OCI-LY1 (cell line): ENCODE measurements at regions not wholly inside any gene's neighbourhood (a gene's known extent, or its start where the extent isn't known, plus 50 kb on each side); places are given as distances from the start of the nearest gene placed in this dataset.

Source experiments
- H2AFZ ChIP-seq: fragments of 200-600 bp; sonication (generic), shearing (Covaris generic); 2 replicates; pipeline ENCODE4 v1.6.0; 2014; ENCODE audit warnings: antibody characterized with exemption, mild to moderate bottlenecking, low read length
- H3F3A ChIP-seq: fragments of 200-600 bp; sonication (generic), shearing (Covaris generic); 2 replicates; pipeline ENCODE4 v1.6.0; 2014; ENCODE audit warnings: mild to moderate bottlenecking, antibody characterized with exemption, low read length, moderate library complexity; ENCODE audit not compliant: insufficient read depth
- H3K27ac ChIP-seq: fragments of 200-600 bp; sonication (generic); 2 replicates; pipeline ENCODE4 v1.5.1; 2014; ENCODE audit warnings: low read length, mixed run types, mild to moderate bottlenecking, low read depth; ENCODE audit not compliant: poor library complexity, severe bottlenecking
- H3K27me3 ChIP-seq: fragments of 200-600 bp; sonication (generic); 2 replicates; pipeline ENCODE4 v1.6.0; 2014; ENCODE audit warnings: antibody characterized with exemption, mild to moderate bottlenecking, low read length, moderate library complexity; ENCODE audit not compliant: insufficient read depth
- H3K36me3 ChIP-seq: fragments of 200-600 bp; sonication (generic); 2 replicates; pipeline ENCODE4 v1.6.1; 2014; ENCODE audit warnings: mild to moderate bottlenecking, antibody characterized with exemption, low read length, moderate library complexity, mixed read lengths; ENCODE audit not compliant: insufficient read depth
- H3K4me1 ChIP-seq: fragments of 200-600 bp; sonication (generic); 2 replicates; pipeline ENCODE4 v1.5.1; 2014; ENCODE audit warnings: mild to moderate bottlenecking, low read length, moderate library complexity; ENCODE audit not compliant: insufficient read depth, severe bottlenecking
- H3K4me2 ChIP-seq: fragments of 200-600 bp; sonication (generic), shearing (Covaris generic); 2 replicates; pipeline ENCODE4 v1.6.1; 2014; ENCODE audit warnings: low read length
- H3K4me3 ChIP-seq: fragments of 200-600 bp; sonication (generic); 2 replicates; pipeline ENCODE4 v1.5.1; 2014; ENCODE audit warnings: low read length, low read depth, mild to moderate bottlenecking, mixed read lengths; ENCODE audit not compliant: poor library complexity, severe bottlenecking
- H3K79me2 ChIP-seq: fragments of 200-600 bp; shearing (Covaris generic); 2 replicates; pipeline ENCODE4 v1.6.1; 2016; ENCODE audit warnings: mixed run types, low read length, mixed read lengths; ENCODE audit not compliant: insufficient read depth
- H3K9ac ChIP-seq: fragments of 200-600 bp; sonication (generic), shearing (Covaris generic); 2 replicates; pipeline ENCODE4 v1.6.1; 2014; ENCODE audit warnings: mild to moderate bottlenecking, low read length, mixed read lengths
- H3K9me2 ChIP-seq: fragments of 200-600 bp; sonication (generic), shearing (Covaris generic); 2 replicates; pipeline ENCODE4 v1.6.1; 2014; ENCODE audit warnings: low read depth, mild to moderate bottlenecking, low read length, mixed read lengths
- H3K9me3 ChIP-seq: fragments of 200-600 bp; shearing (Covaris generic); 2 replicates; pipeline ENCODE4 v1.6.1; 2014; ENCODE audit warnings: low read length, mixed read lengths
- H4K20me1 ChIP-seq: fragments of 200-600 bp; sonication (generic), shearing (Covaris generic); 2 replicates; pipeline ENCODE4 v1.6.0; 2016; ENCODE audit warnings: mild to moderate bottlenecking, low read length; ENCODE audit not compliant: insufficient read depth
- EZH2 ChIP-seq: fragments of 200-600 bp; sonication (generic), shearing (Covaris generic); IDR thresholded peaks from 2 replicates; pipeline ENCODE4 v1.8.0; 2017; ENCODE audit warnings: borderline replicate concordance, mixed run types, mild to moderate bottlenecking, antibody characterized with exemption, low read length, moderate library complexity, mixed read lengths
- TF ChIP-seq, protein P1 (sequence below): fragments of 200-600 bp; sonication (generic), shearing (Covaris generic); IDR thresholded peaks from 2 replicates; pipeline ENCODE4 v1.5.1; 2017; ENCODE audit warnings: mild to moderate bottlenecking, antibody characterized with exemption, low read length, moderate library complexity, mixed read lengths

- Histone ChIP-seq H3K27ac (no peak overlapping the region), H3K27me3 (no peaks in the 10 kb centered on the region), H3F3A (no peaks in the 10 kb centered on the region), H3K9me2 (no peaks in the 10 kb centered on the region), H3K4me1 (no peaks in the 10 kb centered on the region), H3K9ac (no peak overlapping the region), H4K20me1 (no peaks in the 10 kb centered on the region), H3K4me3 (no peak overlapping the region), H2AFZ (no peak overlapping the region), H3K36me3 (no peaks in the 10 kb centered on the region), H3K9me3 (no peaks in the 10 kb centered on the region), H3K79me2 (no peaks in the 10 kb centered on the region), H3K4me2 (no peak overlapping the region)
- no peak for TF ChIP-seq EZH2
- TF ChIP-seq, protein P1, sequence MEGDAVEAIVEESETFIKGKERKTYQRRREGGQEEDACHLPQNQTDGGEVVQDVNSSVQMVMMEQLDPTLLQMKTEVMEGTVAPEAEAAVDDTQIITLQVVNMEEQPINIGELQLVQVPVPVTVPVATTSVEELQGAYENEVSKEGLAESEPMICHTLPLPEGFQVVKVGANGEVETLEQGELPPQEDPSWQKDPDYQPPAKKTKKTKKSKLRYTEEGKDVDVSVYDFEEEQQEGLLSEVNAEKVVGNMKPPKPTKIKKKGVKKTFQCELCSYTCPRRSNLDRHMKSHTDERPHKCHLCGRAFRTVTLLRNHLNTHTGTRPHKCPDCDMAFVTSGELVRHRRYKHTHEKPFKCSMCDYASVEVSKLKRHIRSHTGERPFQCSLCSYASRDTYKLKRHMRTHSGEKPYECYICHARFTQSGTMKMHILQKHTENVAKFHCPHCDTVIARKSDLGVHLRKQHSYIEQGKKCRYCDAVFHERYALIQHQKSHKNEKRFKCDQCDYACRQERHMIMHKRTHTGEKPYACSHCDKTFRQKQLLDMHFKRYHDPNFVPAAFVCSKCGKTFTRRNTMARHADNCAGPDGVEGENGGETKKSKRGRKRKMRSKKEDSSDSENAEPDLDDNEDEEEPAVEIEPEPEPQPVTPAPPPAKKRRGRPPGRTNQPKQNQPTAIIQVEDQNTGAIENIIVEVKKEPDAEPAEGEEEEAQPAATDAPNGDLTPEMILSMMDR, result no peak
These were observed 58.1 kb upstream of the KITLG start for GRCh38 chr12:88638388-88638787.

- Histone ChIP-seq H3K27ac (no peak overlapping the region), H3K4me1 (no peaks in the 10 kb centered on the region), H3F3A (no peaks in the 10 kb centered on the region), H3K4me2 (no peak overlapping the region), H3K9me2 (no peaks in the 10 kb centered on the region), H3K4me3 (no peak overlapping the region), H3K27me3 (no peaks in the 10 kb centered on the region), H3K9ac (no peak overlapping the region), H2AFZ (no peak overlapping the region), H3K79me2 (no peaks in the 10 kb centered on the region), H3K9me3 (no peaks in the 10 kb centered on the region), H3K36me3 (no peaks in the 10 kb centered on the region), H4K20me1 (no peaks in the 10 kb centered on the region)
- TF ChIP-seq, protein P1, result no peak
- TF ChIP-seq EZH2, result no peak
These were observed 53.7 kb upstream of the KITLG start for GRCh38 chr12:88634008-88634407.

- no peak overlapping the region for H2AFZ ChIP-seq
- TF ChIP-seq EZH2, result no peak
- TF ChIP-seq, protein P1, result peak; percentile 34; the same call in 1 of the 2 replicates
- H3F3A ChIP-seq, result no peaks in the 10 kb centered on the region
- no peaks in the 10 kb centered on the region for H3K27me3 ChIP-seq
- no peaks in the 10 kb centered on the region for H4K20me1 ChIP-seq
- H3K4me1 ChIP-seq, result no peaks in the 10 kb centered on the region
- no peaks in the 10 kb centered on the region for H3K9me2 ChIP-seq
- no peak overlapping the region for H3K9ac ChIP-seq
- no peaks in the 10 kb centered on the region for H3K9me3 ChIP-seq
- no peak overlapping the region for H3K27ac ChIP-seq
- H3K79me2 ChIP-seq, result no peaks in the 10 kb centered on the region
- no peak overlapping the region for H3K4me2 ChIP-seq
- no peak overlapping the region for H3K4me3 ChIP-seq
- H3K36me3 ChIP-seq, result no peaks in the 10 kb centered on the region
These were observed 53.0 kb upstream of the KITLG start for GRCh38 chr12:88633312-88633711.
